ENCODE measurements at regions not wholly inside any gene's neighbourhood (a gene's known extent, or its start where the extent isn't known, plus 50 kb on each side); places are given as distances from the start of the nearest gene placed in this dataset.

DNA sequence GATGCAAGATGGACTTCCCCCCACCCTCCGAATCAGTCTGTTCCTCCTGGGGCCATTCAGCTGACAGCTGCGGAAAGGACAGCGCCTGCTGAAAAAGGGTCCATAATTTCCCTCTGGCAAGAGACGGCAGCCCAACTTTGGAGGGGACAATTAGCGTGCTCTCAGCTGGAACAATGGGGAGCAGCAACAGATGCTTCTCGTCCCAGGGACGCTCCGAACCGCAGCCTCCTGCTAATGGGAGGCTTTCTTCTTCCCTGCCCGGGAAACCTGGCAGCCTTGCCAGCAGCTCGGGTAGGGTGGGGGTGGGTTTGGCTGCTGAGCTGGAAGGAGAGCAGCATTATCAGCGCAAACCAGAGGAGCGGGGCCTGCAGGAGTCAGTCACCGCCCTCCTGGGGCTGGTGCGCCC, 500.0 kb upstream of the SALL1 start:
- no peak overlapping the region for H3K27ac ChIP-seq (ENCODE audit: low read depth, low read length, severe bottlenecking)
- no peaks in the 10 kb centered on the region for H3K36me3 ChIP-seq (ENCODE audit: control insufficient read depth, insufficient read depth, low read length)
- no peak overlapping the region for H3K4me3 ChIP-seq (ENCODE audit: extremely low read depth, insufficient read depth, low read length, poor library complexity, severe bottlenecking)
- no peaks in the 10 kb centered on the region for H3K9me3 ChIP-seq (ENCODE audit: control insufficient read depth, low read length)
- WGBS, 2 experiments (ENCODE audit: insufficient coverage in 2 of 2), result 73 to 75% methylated on average over 4 to 9 of the region's 15 CpGs
- peaks cover 8% of the 10 kb centered on the region for H3K4me1 ChIP-seq (ENCODE audit: control insufficient read depth, insufficient read depth, low read length, poor library complexity, severe bottlenecking)

DNA sequence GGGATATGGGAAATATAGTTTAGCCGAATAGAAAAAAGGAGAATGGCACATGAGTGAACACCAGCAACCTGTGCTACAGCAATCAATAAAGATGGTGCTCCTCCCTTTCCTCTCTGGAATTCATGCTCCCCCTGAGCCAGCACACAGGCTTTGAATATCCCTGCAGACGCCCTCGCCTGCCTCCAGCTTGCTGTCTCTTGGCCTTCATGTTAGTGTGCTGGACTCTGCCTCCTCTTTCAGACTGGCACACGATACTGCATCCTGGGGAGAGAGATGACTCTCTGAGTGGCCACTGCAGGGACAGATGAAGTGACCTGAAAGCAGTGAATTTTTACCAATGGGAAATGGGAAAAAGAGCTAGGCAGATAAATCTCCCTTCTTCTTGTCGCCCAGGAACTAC, 498.6 kb upstream of the SALL1 start:
- Histone ChIP-seq H3K27ac (ENCODE audit: low read depth, low read length, severe bottlenecking) (no peak overlapping the region), H3K36me3 (ENCODE audit: control insufficient read depth, insufficient read depth, low read length) (no peaks in the 10 kb centered on the region), H3K4me1 (ENCODE audit: control insufficient read depth, insufficient read depth, low read length, poor library complexity, severe bottlenecking) (peaks cover 8% of the 10 kb centered on the region), H3K9me3 (ENCODE audit: control insufficient read depth, low read length) (no peaks in the 10 kb centered on the region), H3K4me3 (ENCODE audit: extremely low read depth, insufficient read depth, low read length, poor library complexity, severe bottlenecking) (no peak overlapping the region)
- WGBS, 2 experiments (ENCODE audit: insufficient coverage in 2 of 2), result 92 to 100% methylated on average over 3 to 5 of the region's 5 CpGs

DNA sequence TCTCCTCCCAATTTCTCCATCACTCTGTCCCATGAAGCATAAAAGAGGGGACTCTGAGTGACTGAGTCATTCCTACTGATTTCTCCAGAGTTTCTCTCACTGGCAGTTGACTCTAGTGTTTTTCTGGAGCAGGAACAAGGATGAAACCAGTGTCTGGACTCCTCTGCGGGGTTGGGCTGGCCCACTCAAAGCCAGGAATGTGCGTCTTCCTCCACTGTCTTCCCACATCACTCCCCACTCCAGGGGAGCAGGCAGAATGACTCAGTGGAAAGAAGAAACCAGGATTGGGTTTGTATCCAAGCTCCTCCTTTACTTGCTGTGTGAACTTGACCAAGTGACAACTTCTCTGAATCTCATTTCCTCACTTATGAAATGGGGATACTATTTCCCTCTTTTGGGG, 497.5 kb upstream of the SALL1 start:
- H3K4me3 ChIP-seq (ENCODE audit: extremely low read depth, insufficient read depth, low read length, poor library complexity, severe bottlenecking), result no peak overlapping the region
- no peaks in the 10 kb centered on the region for H3K36me3 ChIP-seq (ENCODE audit: control insufficient read depth, insufficient read depth, low read length)
- H3K4me1 ChIP-seq (ENCODE audit: control insufficient read depth, insufficient read depth, low read length, poor library complexity, severe bottlenecking), result peaks cover 8% of the 10 kb centered on the region
- WGBS, 2 experiments (ENCODE audit: insufficient coverage in 2 of 2), result 100% methylated on average over 1 of the region's 2 CpGs; no CpG with 5 or more reads in 1 of the 2 experiments
- no peak overlapping the region for H3K27ac ChIP-seq (ENCODE audit: low read depth, low read length, severe bottlenecking)
- H3K9me3 ChIP-seq (ENCODE audit: control insufficient read depth, low read length), result no peaks in the 10 kb centered on the region

DNA sequence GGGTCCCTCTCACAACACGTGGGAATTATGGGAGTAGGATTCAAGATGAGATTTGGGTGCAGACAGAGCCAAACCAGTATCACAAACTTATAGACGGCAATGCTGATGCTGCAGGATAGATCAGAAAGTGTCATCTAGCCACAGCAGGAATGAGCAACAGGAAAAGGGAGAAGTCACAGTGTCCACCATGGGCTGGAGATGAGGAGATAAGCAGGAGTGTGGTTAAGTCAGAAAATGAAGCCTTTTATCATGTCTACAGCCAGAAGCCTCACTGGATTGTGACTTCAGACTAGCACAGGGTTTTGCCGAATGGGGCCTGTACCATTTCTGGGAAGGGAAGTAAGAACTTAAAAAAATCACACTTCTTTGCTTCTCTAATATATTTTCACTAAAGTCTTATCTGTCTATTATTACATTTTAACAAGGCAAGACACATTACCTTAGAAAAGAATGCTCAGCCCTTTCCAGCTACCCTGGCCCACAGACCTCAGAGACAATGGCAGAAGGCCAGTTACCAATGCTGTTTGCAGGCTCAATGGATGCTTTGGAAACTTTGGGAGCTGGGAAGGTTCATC, 490.2 kb upstream of the SALL1 start:
- Histone ChIP-seq H3K4me3 (ENCODE audit: extremely low read depth, insufficient read depth, low read length, poor library complexity, severe bottlenecking) (no peak overlapping the region), H3K4me1 (ENCODE audit: control insufficient read depth, insufficient read depth, low read length, poor library complexity, severe bottlenecking) (peaks cover 14% of the 10 kb centered on the region), H3K9me3 (ENCODE audit: control insufficient read depth, low read length) (no peaks in the 10 kb centered on the region), H3K27ac (ENCODE audit: low read depth, low read length, severe bottlenecking) (no peak overlapping the region), H3K36me3 (ENCODE audit: control insufficient read depth, insufficient read depth, low read length) (no peaks in the 10 kb centered on the region)
- WGBS, 2 experiments (ENCODE audit: insufficient coverage in 2 of 2), result 100% methylated on average over 1 of the region's 3 CpGs; no CpG with 5 or more reads in 1 of the 2 experiments

DNA sequence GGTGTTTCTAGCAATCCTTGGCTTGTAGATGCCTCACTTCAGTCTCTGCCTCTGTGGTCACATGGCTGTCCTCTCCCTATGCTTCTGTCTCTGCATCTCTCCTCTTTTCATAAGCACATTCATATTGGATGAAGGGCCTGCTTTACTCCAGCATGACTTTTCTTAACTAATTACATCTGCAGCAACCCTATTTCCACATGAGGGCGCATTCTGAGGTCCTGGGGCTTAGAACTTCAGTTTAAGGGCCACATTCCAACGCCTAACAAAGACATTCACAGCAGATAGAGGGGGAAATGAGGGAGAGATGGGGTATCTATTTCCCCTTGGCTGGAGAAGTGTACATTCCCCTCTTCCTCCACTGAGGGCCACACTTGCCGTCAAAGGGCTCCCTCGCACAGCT, 489.1 kb upstream of the SALL1 start:
- Histone ChIP-seq H3K36me3 (ENCODE audit: control insufficient read depth, insufficient read depth, low read length) (no peaks in the 10 kb centered on the region), H3K9me3 (ENCODE audit: control insufficient read depth, low read length) (no peaks in the 10 kb centered on the region), H3K4me3 (ENCODE audit: extremely low read depth, insufficient read depth, low read length, poor library complexity, severe bottlenecking) (no peak overlapping the region), H3K4me1 (ENCODE audit: control insufficient read depth, insufficient read depth, low read length, poor library complexity, severe bottlenecking) (peaks cover 14% of the 10 kb centered on the region), H3K27ac (ENCODE audit: low read depth, low read length, severe bottlenecking) (no peak overlapping the region)
- 100% methylated on average over 1 to 2 of the region's 4 CpGs for WGBS, 2 experiments (ENCODE audit: insufficient coverage in 2 of 2)

DNA sequence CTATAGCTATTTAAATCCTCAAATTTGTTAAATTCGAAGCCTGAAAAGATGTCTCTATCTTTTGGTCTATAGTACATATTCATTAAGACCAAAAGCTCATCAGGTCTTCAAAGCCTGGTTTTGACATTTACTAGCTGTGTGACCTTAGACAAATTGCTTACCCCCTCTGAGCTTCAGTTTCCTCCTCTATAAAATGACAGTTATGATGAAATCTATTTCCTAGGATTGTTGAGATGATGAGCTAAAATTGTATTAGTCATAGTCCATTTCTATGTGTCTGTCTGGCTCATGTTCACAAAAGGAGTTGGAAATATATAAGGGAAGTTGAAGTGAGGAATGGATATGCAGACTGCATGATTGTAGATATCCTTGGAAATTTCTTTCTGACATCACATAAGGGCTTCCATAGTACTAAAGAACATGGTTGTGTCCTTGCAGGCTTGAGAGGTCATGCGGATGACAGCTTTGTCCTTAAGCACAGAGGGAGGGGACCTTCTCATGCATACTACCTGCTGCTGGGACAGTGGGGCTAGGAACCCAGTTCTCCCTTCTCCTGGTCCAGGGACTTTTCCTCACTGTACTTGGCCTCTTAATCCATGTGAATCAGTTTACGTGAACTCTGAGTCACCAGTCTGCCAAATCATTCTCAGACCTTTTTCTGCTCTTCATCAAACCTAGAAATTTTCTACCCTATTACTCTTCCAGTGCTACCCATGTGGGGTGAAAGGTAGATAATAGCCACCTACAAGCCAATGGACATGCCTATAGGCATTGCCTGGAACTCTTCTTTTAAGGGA, 487.5 kb upstream of the SALL1 start:
- H3K4me3 ChIP-seq (ENCODE audit: extremely low read depth, insufficient read depth, low read length, poor library complexity, severe bottlenecking), result no peak overlapping the region
- no peak overlapping the region for H3K27ac ChIP-seq (ENCODE audit: low read depth, low read length, severe bottlenecking)
- 85 to 92% methylated on average over 2 to 3 of the region's 3 CpGs for WGBS, 2 experiments (ENCODE audit: insufficient coverage in 2 of 2)
- no peaks in the 10 kb centered on the region for H3K9me3 ChIP-seq (ENCODE audit: control insufficient read depth, low read length)
- no peaks in the 10 kb centered on the region for H3K36me3 ChIP-seq (ENCODE audit: control insufficient read depth, insufficient read depth, low read length)
- peaks cover 14% of the 10 kb centered on the region for H3K4me1 ChIP-seq (ENCODE audit: control insufficient read depth, insufficient read depth, low read length, poor library complexity, severe bottlenecking)

DNA sequence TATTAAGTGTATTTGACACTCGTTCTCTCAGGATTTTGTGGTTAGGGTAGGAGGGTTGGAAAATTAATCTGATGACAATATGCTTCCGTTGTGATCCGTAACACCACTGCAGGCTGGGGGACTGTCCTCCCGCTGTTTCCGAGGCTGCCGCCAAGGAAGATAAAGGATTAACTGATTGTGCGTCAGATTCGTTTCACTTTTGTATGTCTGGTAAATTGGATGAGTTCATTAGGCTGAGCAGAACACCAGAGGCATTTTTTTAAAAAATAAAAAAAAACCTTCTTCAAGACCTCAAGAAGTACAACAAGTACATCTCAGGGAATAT, 486.7 kb upstream of the SALL1 start:
- WGBS, 2 experiments (ENCODE audit: insufficient coverage in 2 of 2), result 59 to 65% methylated on average over 5 to 6 of the region's 8 CpGs
- H3K9me3 ChIP-seq (ENCODE audit: control insufficient read depth, low read length), result no peaks in the 10 kb centered on the region
- no peak overlapping the region for H3K27ac ChIP-seq (ENCODE audit: low read depth, low read length, severe bottlenecking)
- H3K4me3 ChIP-seq (ENCODE audit: extremely low read depth, insufficient read depth, low read length, poor library complexity, severe bottlenecking), result no peak overlapping the region
- H3K36me3 ChIP-seq (ENCODE audit: control insufficient read depth, insufficient read depth, low read length), result no peaks in the 10 kb centered on the region
- H3K4me1 ChIP-seq (ENCODE audit: control insufficient read depth, insufficient read depth, low read length, poor library complexity, severe bottlenecking), result peaks cover 14% of the 10 kb centered on the region

DNA sequence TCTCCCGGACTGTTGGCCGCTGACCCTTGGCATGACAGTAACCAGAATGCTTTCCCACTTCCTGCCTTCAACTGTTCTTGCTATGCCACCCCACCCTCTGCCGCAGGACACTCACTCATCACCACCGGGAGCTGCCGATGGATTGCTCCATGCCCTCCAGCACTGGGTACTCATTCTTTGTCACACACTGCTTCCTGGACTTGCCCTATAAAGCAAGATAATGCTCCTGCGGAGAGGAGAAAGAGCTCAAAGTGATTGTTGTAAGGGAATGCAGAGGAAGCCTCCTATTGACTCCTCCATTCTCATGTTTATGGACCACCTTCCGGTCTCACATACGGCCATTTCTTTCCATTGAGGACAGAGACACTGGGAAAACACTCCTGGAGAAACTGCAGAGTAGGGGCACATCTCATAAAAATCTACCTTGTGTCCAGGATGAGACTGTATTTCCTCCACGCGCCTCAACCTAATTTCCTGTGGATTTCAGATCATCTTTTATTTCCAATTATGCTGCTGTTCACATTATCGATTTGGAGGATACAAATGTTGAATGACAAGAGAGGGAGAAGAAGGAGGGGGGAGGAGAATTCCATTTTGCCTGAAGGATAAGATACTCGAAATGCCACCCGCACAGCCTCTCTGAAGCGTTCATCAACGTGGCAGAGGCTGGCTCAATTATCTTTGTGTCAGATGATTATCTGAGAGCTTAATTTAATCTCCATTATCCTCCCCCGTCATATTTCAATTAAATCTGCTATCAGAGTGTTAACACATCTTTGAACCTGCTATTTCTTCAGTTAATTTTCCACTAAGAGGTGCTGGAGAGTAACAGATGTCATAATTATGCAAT, 486.1 kb upstream of the SALL1 start:
- Histone ChIP-seq H3K36me3 (ENCODE audit: control insufficient read depth, insufficient read depth, low read length) (no peaks in the 10 kb centered on the region), H3K27ac (ENCODE audit: low read depth, low read length, severe bottlenecking) (peak overlapping the region; percentile 3), H3K4me1 (ENCODE audit: control insufficient read depth, insufficient read depth, low read length, poor library complexity, severe bottlenecking) (peaks cover 13% of the 10 kb centered on the region), H3K9me3 (ENCODE audit: control insufficient read depth, low read length) (no peaks in the 10 kb centered on the region), H3K4me3 (ENCODE audit: extremely low read depth, insufficient read depth, low read length, poor library complexity, severe bottlenecking) (no peak overlapping the region)
- WGBS, 2 experiments (ENCODE audit: insufficient coverage in 2 of 2), result 7 to 31% methylated on average over 7 to 8 of the region's 16 CpGs

DNA sequence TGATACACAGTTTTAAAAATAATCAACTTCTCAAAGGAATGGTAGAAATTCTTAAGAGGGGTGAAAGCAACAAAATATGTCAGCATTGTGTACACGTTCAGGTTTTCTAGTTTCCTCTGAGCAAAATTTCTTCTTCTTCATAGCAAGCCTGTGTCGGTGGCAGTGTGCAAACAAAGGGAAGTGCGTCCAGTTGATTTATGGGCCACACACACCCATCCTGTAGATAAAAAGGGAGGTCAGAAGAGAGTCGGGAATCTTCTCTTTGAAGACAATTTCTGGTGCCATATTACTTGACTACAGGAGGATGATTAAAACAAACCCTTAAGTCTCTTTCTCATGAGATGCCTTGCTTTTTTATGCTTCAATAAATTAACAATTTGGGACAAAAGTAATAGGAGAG, 484.1 kb upstream of the SALL1 start:
- H3K9me3 ChIP-seq (ENCODE audit: control insufficient read depth, low read length), result no peaks in the 10 kb centered on the region
- no peak overlapping the region for H3K4me3 ChIP-seq (ENCODE audit: extremely low read depth, insufficient read depth, low read length, poor library complexity, severe bottlenecking)
- no peaks in the 10 kb centered on the region for H3K36me3 ChIP-seq (ENCODE audit: control insufficient read depth, insufficient read depth, low read length)
- no peak overlapping the region for H3K27ac ChIP-seq (ENCODE audit: low read depth, low read length, severe bottlenecking)
- H3K4me1 ChIP-seq (ENCODE audit: control insufficient read depth, insufficient read depth, low read length, poor library complexity, severe bottlenecking), result peaks cover 6% of the 10 kb centered on the region
- 80 to 92% methylated on average over 1 to 2 of the region's 4 CpGs for WGBS, 2 experiments (ENCODE audit: insufficient coverage in 2 of 2)

DNA sequence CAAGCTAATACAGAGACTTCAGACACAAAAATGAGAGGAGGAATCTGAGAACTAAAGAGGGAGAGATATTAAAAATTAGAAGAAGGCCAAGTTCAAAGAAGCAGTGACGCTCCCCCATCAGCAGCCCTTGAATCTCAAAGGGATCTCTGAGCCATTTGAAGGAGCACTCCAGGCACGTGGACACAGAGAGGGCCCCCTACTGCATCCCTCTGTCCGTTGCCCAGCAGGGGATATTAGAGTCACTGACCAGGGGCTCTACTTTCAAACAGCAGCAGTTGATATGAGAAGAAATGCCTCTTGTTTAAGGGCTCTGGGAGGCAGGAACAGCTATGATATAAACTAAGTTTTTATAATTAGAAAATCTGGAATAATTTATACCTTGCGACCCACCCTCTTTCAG, 479.0 kb upstream of the SALL1 start:
- 30 to 46% methylated on average over 2 to 3 of the region's 4 CpGs for WGBS, 2 experiments (ENCODE audit: insufficient coverage in 2 of 2)
- no peak overlapping the region for H3K27ac ChIP-seq (ENCODE audit: low read depth, low read length, severe bottlenecking)
- no peaks in the 10 kb centered on the region for H3K36me3 ChIP-seq (ENCODE audit: control insufficient read depth, insufficient read depth, low read length)
- no peaks in the 10 kb centered on the region for H3K4me1 ChIP-seq (ENCODE audit: control insufficient read depth, insufficient read depth, low read length, poor library complexity, severe bottlenecking)
- H3K4me3 ChIP-seq (ENCODE audit: extremely low read depth, insufficient read depth, low read length, poor library complexity, severe bottlenecking), result no peak overlapping the region
- no peaks in the 10 kb centered on the region for H3K9me3 ChIP-seq (ENCODE audit: control insufficient read depth, low read length)

All from mesodermal cell (in vitro differentiated cells).